Endothelial cell of umbilical vein (primary cell): ENCODE measurements at regions not wholly inside any gene's neighbourhood (a gene's known extent, or its start where the extent isn't known, plus 50 kb on each side); places are given as distances from the start of the nearest gene placed in this dataset.

Experiments
- BruUV-seq: library from RNA; stranded (reverse); fragments of 400-500 nt; replicated peaks from 2 replicates; lab custom pipeline; 2021; lab: Mats Ljungman, UMichigan
- CTCF ChIA-PET: fragments of 300-600, 350-600 bp; sonication (Branson Sonifier 250); formaldehyde crosslinking; loops from one replicate; lab custom pipeline; 2021; ENCODE audit warnings: antibody characterized with exemption, inconsistent platforms; lab: Charles Lee
- POLR2A ChIA-PET: fragments of 300-600, 350-600 bp; sonication (Branson Sonifier 250); formaldehyde crosslinking; loops from one replicate; lab custom pipeline; 2021; ENCODE audit warnings: antibody characterized with exemption, inconsistent platforms; lab: Charles Lee
- DNase-seq: peaks from one replicate; pipeline ENCODE4 v3.0.0-alpha.2; 2011; ENCODE audit warnings: low read depth, low spot score
- FAIRE-seq: peaks from 2 replicates; lab custom pipeline; 2011; peaks lifted over from hg19 to GRCh38; lab: Jason Lieb, UNC
- H2AFZ ChIP-seq: 2 replicates; pipeline ENCODE4 v1.6.0; 2012; ENCODE audit warnings: low read depth, low read length, control low read depth, inconsistent platforms
- H3K27ac ChIP-seq: 2 replicates; pipeline ENCODE4 v1.5.1; 2011; ENCODE audit warnings: low read depth, mild to moderate bottlenecking, control low read depth, low read length, moderate library complexity; ENCODE audit not compliant: insufficient read depth
- H3K27me3 ChIP-seq, 2 experiments: 2 replicates each; pipeline versions ENCODE4 v1.6.0 to v1.6.1; 2011; ENCODE audit warnings: low read length in 2 of 2, mixed read lengths in 1 of 2; ENCODE audit not compliant: control insufficient read depth in 2 of 2, insufficient read depth in 2 of 2
- H3K36me3 ChIP-seq, 2 experiments: 2 replicates in 1 of 2; 3 replicates in 1 of 2; pipeline ENCODE4 v1.5.1; 2011; ENCODE audit warnings: low read length in 2 of 2, mild to moderate bottlenecking in 1 of 2, moderate library complexity in 1 of 2; ENCODE audit not compliant: control insufficient read depth in 2 of 2, insufficient read depth in 2 of 2; ENCODE audit errors: extremely low read depth in 1 of 2
- H3K4me1 ChIP-seq: 3 replicates; pipeline ENCODE4 v1.5.1; 2011; ENCODE audit warnings: mild to moderate bottlenecking, low read length; ENCODE audit not compliant: control insufficient read depth, insufficient read depth; ENCODE audit errors: extremely low read depth
- H3K4me2 ChIP-seq: 2 replicates; pipeline ENCODE4 v1.6.1; 2011; ENCODE audit warnings: low read length, control low read depth, mixed read lengths; ENCODE audit not compliant: insufficient read depth
- H3K4me3 ChIP-seq, 3 experiments: fragments of 200-600 bp in 1 of 3; sonication (generic), shearing (Covaris generic) in 1 of 3; replicated peaks in 1 of 3; 2 replicates each; pipeline ENCODE4 v1.5.1; 2011 to 2016; ENCODE audit warnings: control low read depth in 3 of 3, low read length in 3 of 3, mild to moderate bottlenecking in 2 of 3, inconsistent platforms in 1 of 3, low read depth in 1 of 3, moderate library complexity in 1 of 3; ENCODE audit not compliant: insufficient read depth in 1 of 3
- H3K79me2 ChIP-seq: 2 replicates; pipeline ENCODE4 v1.6.0; 2012; ENCODE audit warnings: low read length, inconsistent platforms; ENCODE audit not compliant: control insufficient read depth, insufficient read depth
- H3K9ac ChIP-seq: replicated peaks from 2 replicates; pipeline ENCODE3; 2011; ENCODE audit warnings: low read length, control low read depth; ENCODE audit not compliant: insufficient read depth; ENCODE audit errors: extremely low read depth
- H3K9me1 ChIP-seq: replicated peaks from 3 replicates; pipeline ENCODE4 v1.6.0; 2011; ENCODE audit warnings: mild to moderate bottlenecking, low read length; ENCODE audit not compliant: control insufficient read depth, insufficient read depth; ENCODE audit errors: extremely low read depth
- H3K9me3 ChIP-seq: replicated peaks from 2 replicates; pipeline ENCODE4 v1.5.1; 2012; ENCODE audit warnings: low read length, inconsistent platforms; ENCODE audit not compliant: control insufficient read depth, insufficient read depth
- H4K20me1 ChIP-seq: replicated peaks from 2 replicates; pipeline ENCODE3; 2011; ENCODE audit warnings: mild to moderate bottlenecking, low read length; ENCODE audit not compliant: control insufficient read depth, insufficient read depth; ENCODE audit errors: extremely low read depth
- EZH2 ChIP-seq: IDR thresholded peaks from 2 replicates; pipeline ENCODE4 v1.6.1; 2012; ENCODE audit warnings: borderline replicate concordance, low read depth, mild to moderate bottlenecking, moderate library complexity, low read length, inconsistent platforms; ENCODE audit not compliant: severe bottlenecking
- FOS ChIP-seq: IDR thresholded peaks from 2 replicates; pipeline ENCODE4 v1.6.1; 2011; ENCODE audit warnings: mild to moderate bottlenecking, low read length, moderate library complexity, borderline replicate concordance; ENCODE audit not compliant: insufficient read depth
- GATA2 ChIP-seq: IDR thresholded peaks from 2 replicates; pipeline ENCODE4 v1.7.0; 2011; ENCODE audit warnings: low read depth, mild to moderate bottlenecking, moderate library complexity, mixed read lengths, low read length; ENCODE audit not compliant: insufficient read length, insufficient read depth
- JUN ChIP-seq: IDR thresholded peaks from 2 replicates; pipeline ENCODE4 v1.6.1; 2011; ENCODE audit warnings: borderline replicate concordance, low read depth; ENCODE audit not compliant: insufficient read length, insufficient read depth
- MYC ChIP-seq: IDR thresholded peaks from one replicate; pipeline ENCODE4 v1.6.1; 2011; ENCODE audit warnings: mild to moderate bottlenecking, low read depth, low read length
- POLR2A ChIP-seq: IDR thresholded peaks from 2 replicates; pipeline ENCODE4 v1.6.1; 2012; ENCODE audit warnings: low read depth, mild to moderate bottlenecking, control low read depth, low read length
- POLR2AphosphoS5 ChIP-seq: IDR thresholded peaks from 2 replicates; pipeline ENCODE4 v1.6.1; 2012; ENCODE audit warnings: low read depth, mild to moderate bottlenecking, control low read depth, low read length, moderate library complexity; ENCODE audit not compliant: insufficient read depth
- dilution Hi-C: fragments of 300-500 bp; cut with MboI; formaldehyde crosslinking; loops from one replicate; pipeline ENCODE4 v1.15.0; 2019; ENCODE audit warnings: low sequenced_read_pairs; ENCODE audit not compliant: extremely low pct_ligation_motif_present
- intact Hi-C: fragments of 100-400 bp; cut with micrococcal nuclease; formaldehyde crosslinking; loops from one replicate; pipeline ENCODE4 v1.10.0; 2022
- TF ChIP-seq, protein P1 (sequence below): IDR thresholded peaks from 2 replicates; pipeline ENCODE4 v1.6.1; 2011; ENCODE audit not compliant: insufficient read depth, insufficient read length
- TF ChIP-seq, protein P2 (sequence below), 2 donors: IDR thresholded peaks; 1 replicate in 1 of 2; 2 replicates in 1 of 2; pipeline ENCODE4 v1.5.1; 2011; ENCODE audit warnings: low read length in 2 of 2, mild to moderate bottlenecking in 2 of 2, moderate library complexity in 2 of 2, control low read depth in 1 of 2, inconsistent platforms in 1 of 2, low read depth in 1 of 2; ENCODE audit not compliant: insufficient read depth in 1 of 2; ENCODE audit errors: extremely low read depth in 1 of 2

DNA sequence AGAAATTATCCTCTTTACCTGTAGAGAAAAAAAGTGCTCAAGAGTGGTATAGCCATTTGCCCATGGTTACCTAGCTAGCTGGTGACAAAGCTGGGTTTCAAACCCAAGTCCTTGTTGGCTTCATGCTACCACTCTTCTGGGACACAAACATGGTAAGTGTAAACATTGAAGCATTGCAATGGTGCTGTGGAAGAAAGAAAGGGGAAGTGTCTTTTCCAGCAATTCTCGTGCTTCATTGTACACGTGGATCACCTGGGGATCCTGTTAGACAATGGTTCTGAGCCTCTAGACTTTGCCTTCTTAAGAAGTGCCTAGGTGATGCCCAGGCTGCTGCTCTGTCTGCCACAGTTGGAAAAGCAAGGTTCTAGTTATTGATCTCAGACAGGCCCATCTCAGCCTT is 134.8 kb upstream of the CTNNB1 start:
- Histone ChIP-seq H4K20me1 (no peaks in the 10 kb centered on the region), H3K36me3 (no peaks in the 10 kb centered on the region), H3K4me3 (no peak overlapping the region), H3K27ac (no peak overlapping the region), H3K4me1 (no peaks in the 10 kb centered on the region), H3K27me3 (peaks cover 2 to 8% of the 10 kb centered on the region in 2 experiments), H3K9me3 (no peaks in the 10 kb centered on the region), H3K4me2 (no peak overlapping the region), H3K79me2 (no peaks in the 10 kb centered on the region), H3K9ac (no peak overlapping the region), H3K9me1 (no peaks in the 10 kb centered on the region), H2AFZ (no peak overlapping the region)
- TF ChIP-seq, protein P1, sequence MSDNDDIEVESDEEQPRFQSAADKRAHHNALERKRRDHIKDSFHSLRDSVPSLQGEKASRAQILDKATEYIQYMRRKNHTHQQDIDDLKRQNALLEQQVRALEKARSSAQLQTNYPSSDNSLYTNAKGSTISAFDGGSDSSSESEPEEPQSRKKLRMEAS = no peak
- no peak for TF ChIP-seq EZH2
- no peak for TF ChIP-seq POLR2AphosphoS5
- no peak for TF ChIP-seq JUN
- no peak for TF ChIP-seq MYC
- TF ChIP-seq GATA2 = no peak
- TF ChIP-seq, protein P2, sequence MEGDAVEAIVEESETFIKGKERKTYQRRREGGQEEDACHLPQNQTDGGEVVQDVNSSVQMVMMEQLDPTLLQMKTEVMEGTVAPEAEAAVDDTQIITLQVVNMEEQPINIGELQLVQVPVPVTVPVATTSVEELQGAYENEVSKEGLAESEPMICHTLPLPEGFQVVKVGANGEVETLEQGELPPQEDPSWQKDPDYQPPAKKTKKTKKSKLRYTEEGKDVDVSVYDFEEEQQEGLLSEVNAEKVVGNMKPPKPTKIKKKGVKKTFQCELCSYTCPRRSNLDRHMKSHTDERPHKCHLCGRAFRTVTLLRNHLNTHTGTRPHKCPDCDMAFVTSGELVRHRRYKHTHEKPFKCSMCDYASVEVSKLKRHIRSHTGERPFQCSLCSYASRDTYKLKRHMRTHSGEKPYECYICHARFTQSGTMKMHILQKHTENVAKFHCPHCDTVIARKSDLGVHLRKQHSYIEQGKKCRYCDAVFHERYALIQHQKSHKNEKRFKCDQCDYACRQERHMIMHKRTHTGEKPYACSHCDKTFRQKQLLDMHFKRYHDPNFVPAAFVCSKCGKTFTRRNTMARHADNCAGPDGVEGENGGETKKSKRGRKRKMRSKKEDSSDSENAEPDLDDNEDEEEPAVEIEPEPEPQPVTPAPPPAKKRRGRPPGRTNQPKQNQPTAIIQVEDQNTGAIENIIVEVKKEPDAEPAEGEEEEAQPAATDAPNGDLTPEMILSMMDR (IDR thresholded peaks at IDR 0.05; ENCODE audit: extremely low read depth in 1 of 2, insufficient read depth in 1 of 2, low read depth in 1 of 2, low read length in 2 of 2) = no peak
- TF ChIP-seq FOS = no peak
- no peak for TF ChIP-seq POLR2A
- intact Hi-C loops = no loop called here
- DNase-seq (no peak), FAIRE-seq (no peak)
- POLR2A ChIA-PET = no interaction called here
- CTCF ChIA-PET = no interaction called here
- dilution Hi-C loops = no loop called here
- BruUV-seq = no TSS peak
